Suprapubic skin (tissue), 4 donors: ENCODE measurements at regions not wholly inside any gene's neighbourhood (a gene's known extent, or its start where the extent isn't known, plus 50 kb on each side); places are given as distances from the start of the nearest gene placed in this dataset.

Experiments
- DNase-seq, 2 donors: peaks; one replicate each; pipeline ENCODE4 v3.0.0-alpha.2; 2019; ENCODE audit warnings: low spot score in 2 of 2
- H3K27ac ChIP-seq: fragments of 200-600 bp; sonication (generic); one replicate; pipeline ENCODE4 v1.5.1; 2019
- H3K27me3 ChIP-seq: fragments of 200-600 bp; sonication (generic); one replicate; pipeline ENCODE4 v1.5.1; 2019
- H3K36me3 ChIP-seq: fragments of 200-600 bp; sonication (generic); one replicate; pipeline ENCODE4 v1.5.1; 2019
- H3K4me1 ChIP-seq: fragments of 200-600 bp; sonication (generic); one replicate; pipeline ENCODE4 v1.5.1; 2019
- H3K4me3 ChIP-seq: fragments of 200-600 bp; sonication (generic); one replicate; pipeline ENCODE4 v1.5.1; 2019; ENCODE audit warnings: mild to moderate bottlenecking
- H3K9me3 ChIP-seq: fragments of 200-600 bp; sonication (generic); one replicate; pipeline ENCODE4 v1.5.1; 2019
- EP300 ChIP-seq: sonication (generic); formaldehyde crosslinking; IDR thresholded peaks from one replicate; pipeline ENCODE4 v1.6.1; 2017; ENCODE audit warnings: antibody characterized with exemption
- POLR2A ChIP-seq, 2 donors: fragments of 450-650 bp; IDR thresholded peaks; one replicate each; pipeline ENCODE4 v1.6.1; 2017; ENCODE audit warnings: antibody characterized with exemption in 2 of 2, mild to moderate bottlenecking in 2 of 2, moderate library complexity in 2 of 2
- POLR2AphosphoS5 ChIP-seq, 3 donors: sonication (generic); formaldehyde crosslinking; IDR thresholded peaks; one replicate each; pipeline ENCODE4 v1.6.1; 2017; ENCODE audit warnings: antibody characterized with exemption in 3 of 3
- WGBS: methylation state at CpG from one replicate; pipeline ENCODE4 v1.1.5; 2018; 5-methylcytosine and 5-hydroxymethylcytosine counted together
- TF ChIP-seq, protein P1 (sequence below), 2 donors: fragments of 200-600 bp in 1 of 2; fragments of 450-650 bp in 1 of 2; sonication (generic) in 1 of 2; IDR thresholded peaks; one replicate each; pipeline ENCODE4 v1.5.1; 2016 to 2019; ENCODE audit warnings: antibody characterized with exemption in 2 of 2, mild to moderate bottlenecking in 1 of 2, moderate library complexity in 1 of 2

DNA sequence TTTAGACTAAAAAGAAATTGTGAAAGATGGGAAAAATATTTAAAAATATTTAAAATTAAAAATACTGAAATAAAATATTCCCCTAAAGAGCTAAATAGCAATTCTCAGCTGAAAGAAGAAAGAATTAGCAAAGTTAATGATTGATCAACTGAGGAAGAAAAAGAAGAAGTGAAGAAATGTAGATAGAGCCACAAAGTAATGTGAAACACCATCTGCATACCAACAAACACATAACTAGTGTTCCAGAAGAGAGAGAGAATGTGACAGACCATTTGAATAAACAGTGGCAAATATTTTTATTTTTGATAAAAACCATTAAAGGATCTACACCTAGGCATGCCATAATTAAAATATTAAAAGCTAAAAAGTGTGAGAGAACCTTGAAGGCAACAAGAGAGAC lies 784.5 kb upstream of the ZWINT start:
- Histone ChIP-seq H3K4me1 (no peaks in the 10 kb centered on the region), H3K4me3 (no peak overlapping the region), H3K27me3 (no peaks in the 10 kb centered on the region), H3K36me3 (no peaks in the 10 kb centered on the region), H3K9me3 (no peaks in the 10 kb centered on the region), H3K27ac (no peak overlapping the region)
- DNase-seq: no peak
- TF ChIP-seq, protein P1, sequence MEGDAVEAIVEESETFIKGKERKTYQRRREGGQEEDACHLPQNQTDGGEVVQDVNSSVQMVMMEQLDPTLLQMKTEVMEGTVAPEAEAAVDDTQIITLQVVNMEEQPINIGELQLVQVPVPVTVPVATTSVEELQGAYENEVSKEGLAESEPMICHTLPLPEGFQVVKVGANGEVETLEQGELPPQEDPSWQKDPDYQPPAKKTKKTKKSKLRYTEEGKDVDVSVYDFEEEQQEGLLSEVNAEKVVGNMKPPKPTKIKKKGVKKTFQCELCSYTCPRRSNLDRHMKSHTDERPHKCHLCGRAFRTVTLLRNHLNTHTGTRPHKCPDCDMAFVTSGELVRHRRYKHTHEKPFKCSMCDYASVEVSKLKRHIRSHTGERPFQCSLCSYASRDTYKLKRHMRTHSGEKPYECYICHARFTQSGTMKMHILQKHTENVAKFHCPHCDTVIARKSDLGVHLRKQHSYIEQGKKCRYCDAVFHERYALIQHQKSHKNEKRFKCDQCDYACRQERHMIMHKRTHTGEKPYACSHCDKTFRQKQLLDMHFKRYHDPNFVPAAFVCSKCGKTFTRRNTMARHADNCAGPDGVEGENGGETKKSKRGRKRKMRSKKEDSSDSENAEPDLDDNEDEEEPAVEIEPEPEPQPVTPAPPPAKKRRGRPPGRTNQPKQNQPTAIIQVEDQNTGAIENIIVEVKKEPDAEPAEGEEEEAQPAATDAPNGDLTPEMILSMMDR (IDR thresholded peaks at IDR 0.05): no peak
- no peak for TF ChIP-seq POLR2A (IDR thresholded peaks at IDR 0.05)
- no peak for TF ChIP-seq POLR2AphosphoS5 (IDR thresholded peaks at IDR 0.05)
- TF ChIP-seq EP300: no peak

DNA sequence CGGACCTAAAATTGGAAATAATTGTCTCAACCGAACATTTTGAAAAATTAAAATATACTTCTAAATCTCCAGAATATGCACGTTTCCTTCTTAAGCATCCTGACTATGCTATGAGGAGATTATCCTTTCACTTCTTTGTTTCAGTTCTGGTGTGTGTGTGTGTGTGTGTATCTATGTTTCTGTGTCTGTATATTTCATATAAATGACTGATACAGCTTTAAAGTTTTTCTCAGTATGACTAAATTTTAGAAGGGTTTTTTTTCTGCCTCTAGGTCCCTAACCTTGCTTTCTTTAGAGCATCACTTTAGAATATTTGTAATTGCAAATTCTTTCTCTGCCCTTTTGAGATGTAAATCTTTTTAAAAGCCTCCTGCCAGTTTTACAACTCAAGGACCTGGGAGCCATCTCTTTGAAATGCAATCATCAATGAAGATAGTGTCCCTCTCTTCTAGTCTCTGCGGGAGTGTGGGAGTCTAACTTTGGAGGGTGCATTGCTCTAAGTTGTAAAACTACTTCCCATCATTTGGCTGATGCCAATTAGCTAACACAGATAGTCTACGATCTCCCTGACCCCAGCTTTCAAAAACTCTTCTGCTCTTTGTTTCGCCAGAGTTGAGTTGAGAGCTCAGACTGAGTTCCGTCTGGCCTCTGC lies 782.0 kb upstream of the ZWINT start:
- H3K4me3 ChIP-seq: no peak overlapping the region
- no peaks in the 10 kb centered on the region for H3K27me3 ChIP-seq
- H3K4me1 ChIP-seq: no peaks in the 10 kb centered on the region
- H3K9me3 ChIP-seq: no peaks in the 10 kb centered on the region
- H3K36me3 ChIP-seq: no peaks in the 10 kb centered on the region
- 42% methylated on average over 7 of the region's 7 CpGs for WGBS
- no peak for TF ChIP-seq EP300
- TF ChIP-seq, protein P1 (IDR thresholded peaks at IDR 0.05): no peak
- TF ChIP-seq POLR2A (IDR thresholded peaks at IDR 0.05): no peak
- no peak for TF ChIP-seq POLR2AphosphoS5 (IDR thresholded peaks at IDR 0.05)
- no peak for DNase-seq
- no peak overlapping the region for H3K27ac ChIP-seq

DNA sequence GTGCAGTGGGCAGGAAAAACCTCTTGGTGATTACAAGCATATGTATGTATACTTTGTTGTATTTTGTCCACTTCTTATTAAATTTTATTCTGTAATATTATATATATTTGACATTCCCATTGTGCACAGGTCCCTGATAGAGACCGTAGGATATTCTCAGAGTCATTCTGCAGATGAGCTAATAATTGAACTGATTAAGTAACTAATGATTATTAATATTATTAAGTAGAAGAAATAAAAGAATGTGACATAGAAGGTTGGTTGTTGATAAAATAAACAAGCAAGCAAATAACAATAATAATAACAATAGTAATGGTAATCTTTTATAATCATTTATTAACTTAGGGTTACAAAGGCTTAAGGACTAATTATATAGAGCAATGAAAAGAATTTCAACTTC lies 780.6 kb upstream of the ZWINT start:
- DNase-seq: no peak
- no peaks in the 10 kb centered on the region for H3K4me1 ChIP-seq
- no peaks in the 10 kb centered on the region for H3K9me3 ChIP-seq
- H3K36me3 ChIP-seq: no peaks in the 10 kb centered on the region
- H3K4me3 ChIP-seq: no peak overlapping the region
- WGBS: 93% methylated on average over 1 of the region's 1 CpG
- no peak overlapping the region for H3K27ac ChIP-seq
- H3K27me3 ChIP-seq: no peaks in the 10 kb centered on the region
- TF ChIP-seq EP300 (no peak), POLR2A (IDR thresholded peaks at IDR 0.05) (no peak), POLR2AphosphoS5 (IDR thresholded peaks at IDR 0.05) (no peak)
- TF ChIP-seq, protein P1 (IDR thresholded peaks at IDR 0.05): no peak

- Histone ChIP-seq H3K9me3 (peaks cover 5% of the 10 kb centered on the region), H3K27ac (no peak overlapping the region), H3K4me1 (no peaks in the 10 kb centered on the region), H3K27me3 (no peaks in the 10 kb centered on the region), H3K36me3 (no peaks in the 10 kb centered on the region), H3K4me3 (no peak overlapping the region)
- TF ChIP-seq EP300: no peak
- TF ChIP-seq, protein P1 (IDR thresholded peaks at IDR 0.05): no peak
- TF ChIP-seq POLR2AphosphoS5 (IDR thresholded peaks at IDR 0.05): no peak
- no peak for TF ChIP-seq POLR2A (IDR thresholded peaks at IDR 0.05)
- 51% methylated on average over 1 of the region's 1 CpG for WGBS
- no peak for DNase-seq
Measured at GRCh38 chr10:57119684-57120083, 758.6 kb upstream of the ZWINT start.

- TF ChIP-seq EP300 (no peak), POLR2AphosphoS5 (IDR thresholded peaks at IDR 0.05) (no peak), POLR2A (IDR thresholded peaks at IDR 0.05) (no peak)
- Histone ChIP-seq H3K27me3 (no peaks in the 10 kb centered on the region), H3K9me3 (no peaks in the 10 kb centered on the region), H3K27ac (no peak overlapping the region), H3K4me1 (no peaks in the 10 kb centered on the region), H3K4me3 (no peak overlapping the region), H3K36me3 (no peaks in the 10 kb centered on the region)
- DNase-seq: no peak
- WGBS: 78% methylated on average over 2 of the region's 2 CpGs
Measured at GRCh38 chr10:57113545-57113944, 752.5 kb upstream of the ZWINT start.

- Histone ChIP-seq H3K27me3 (no peaks in the 10 kb centered on the region), H3K9me3 (no peaks in the 10 kb centered on the region), H3K27ac (no peak overlapping the region), H3K4me3 (no peak overlapping the region), H3K36me3 (no peaks in the 10 kb centered on the region), H3K4me1 (no peaks in the 10 kb centered on the region)
- TF ChIP-seq, protein P1 (IDR thresholded peaks at IDR 0.05): no peak
- TF ChIP-seq POLR2A (IDR thresholded peaks at IDR 0.05): no peak
- no peak for TF ChIP-seq EP300
- no peak for TF ChIP-seq POLR2AphosphoS5 (IDR thresholded peaks at IDR 0.05)
- WGBS: 29% methylated on average over 1 of the region's 1 CpG
- DNase-seq: no peak
Measured at GRCh38 chr10:57102236-57102635, 741.2 kb upstream of the ZWINT start.
